GM12892 (cell line): ENCODE measurements at regions not wholly inside any gene's neighbourhood (a gene's known extent, or its start where the extent isn't known, plus 50 kb on each side); places are given as distances from the start of the nearest gene placed in this dataset.

Experiments
- POLR2A ChIP-seq: IDR thresholded peaks from 2 replicates; pipeline ENCODE4 v1.6.1; 2011; ENCODE audit warnings: low read depth, low read length, control low read depth
- POLR2AphosphoS5 ChIP-seq: IDR thresholded peaks from 2 replicates; pipeline ENCODE4 v1.6.1; 2011; ENCODE audit warnings: low read depth, low read length, control low read depth
- TAF1 ChIP-seq: IDR thresholded peaks from 2 replicates; pipeline ENCODE4 v1.6.1; 2011; ENCODE audit warnings: low read depth, mild to moderate bottlenecking, control low read depth, low read length, borderline replicate concordance

- TF ChIP-seq POLR2AphosphoS5 (no peak), POLR2A (no peak), TAF1 (no peak)
Observed at GRCh38 chr2:11067221-11068078, 87.8 kb upstream of the SLC66A3 start.
